ENCODE measurements at regions not wholly inside any gene's neighbourhood (a gene's known extent, or its start where the extent isn't known, plus 50 kb on each side); places are given as distances from the start of the nearest gene placed in this dataset.
A peak's percentile ranks its signal among the peaks of the same experiment; 100 is the strongest.

DNA sequence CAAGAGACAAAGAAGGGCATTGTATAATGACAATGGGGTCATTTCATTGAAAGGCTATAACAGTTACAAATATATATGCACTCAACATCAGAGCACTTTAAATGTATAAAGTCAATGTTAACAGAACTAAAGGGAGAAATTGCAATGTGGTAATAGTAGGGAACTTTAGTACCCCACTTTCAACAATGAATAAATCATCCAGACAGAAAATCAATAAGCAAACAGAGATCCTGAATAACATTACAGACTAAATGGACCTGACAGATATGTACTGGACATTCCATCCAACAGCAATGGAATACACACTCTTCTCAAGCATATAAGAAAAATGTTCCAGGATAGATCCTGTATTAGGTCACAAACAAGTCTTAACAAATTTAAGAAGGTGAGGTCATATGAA is 90.5 kb upstream of the ALKAL2 start (continued):
- TF ChIP-seq ISL2 (CRISPR knock-in tag; IDR thresholded peaks at IDR 0.05) (peak; percentile 90; the same call in 1 of the 2 replicates), SIN3A (IDR thresholded peaks at IDR 0.05; ENCODE audit: borderline replicate concordance, low read depth, low read length) (no peak), SRSF1 (optimal IDR thresholded peaks at IDR 0.05; ENCODE audit: low read depth, low read length) (no peak)

GRCh38 chr2:377414-377813 is 89.5 kb upstream of the ALKAL2 start:
- no TSS peak for BruUV-seq (replicated peaks)
- Histone ChIP-seq H3K27ac (ENCODE audit: extremely low read length, insufficient read depth, low read length) (no peak overlapping the region), H3K9me3 (ENCODE audit: low read length) (peaks cover 25% of the 10 kb centered on the region), H3K27me3 (ENCODE audit: control insufficient read depth in 1 of 2, insufficient read depth in 2 of 2, low read length in 2 of 2) (peaks cover 0 to 50% of the 10 kb centered on the region in 2 experiments; a peak in 3 of 5 replicates), H3K36me3 (replicated peaks in 1 of 2; ENCODE audit: control insufficient read depth in 1 of 2, insufficient read depth in 2 of 2, low read length in 2 of 2) (no peaks in the 10 kb centered on the region), H3K4me2 (ENCODE audit: low read depth, low read length) (no peak overlapping the region), H3K79me2 (ENCODE audit: insufficient read depth, low read length) (no peaks in the 10 kb centered on the region), H4K20me1 (ENCODE audit: insufficient read depth, low read length) (no peaks in the 10 kb centered on the region), H3K4me1 (ENCODE audit: insufficient read depth, low read length) (peaks cover 12% of the 10 kb centered on the region), H2AFZ (ENCODE audit: low read length) (no peak overlapping the region), H3K9ac (ENCODE audit: insufficient read depth, low read depth, low read length) (no peak overlapping the region), H3K4me3 (replicated peaks in 1 of 3; ENCODE audit: insufficient read depth in 1 of 3, low read depth in 2 of 3, low read length in 3 of 3) (no peak overlapping the region)
- ChIA-PET CTCF (ENCODE audit: low intra/inter-chr PET ratio, low total read pairs) (no interaction called here), POLR2A (no interaction called here)
- in situ Hi-C loops (cut with HindIII; ENCODE audit: extremely low pct_ligation_motif_present, low pct_unique_long_range_greater_than_20kb) = no loop called here
- ATAC-seq (no peak), FAIRE-seq (no peak), DNase-seq (ENCODE audit: low spot score) (no peak)
- TF ChIP-seq ZFP90 (CRISPR knock-in tag; IDR thresholded peaks at IDR 0.05; ENCODE audit: borderline replicate concordance) (no peak), ZNF160 (CRISPR knock-in tag; IDR thresholded peaks at IDR 0.05) (peak; percentile 99)
- 9% methylated on average over 2 of the region's 2 CpGs for WGBS (ENCODE audit: low lambda C conversion rate)
- intact Hi-C loops (cut with micrococcal nuclease; ENCODE audit: unreplicated experiment) = no loop called here

DNA sequence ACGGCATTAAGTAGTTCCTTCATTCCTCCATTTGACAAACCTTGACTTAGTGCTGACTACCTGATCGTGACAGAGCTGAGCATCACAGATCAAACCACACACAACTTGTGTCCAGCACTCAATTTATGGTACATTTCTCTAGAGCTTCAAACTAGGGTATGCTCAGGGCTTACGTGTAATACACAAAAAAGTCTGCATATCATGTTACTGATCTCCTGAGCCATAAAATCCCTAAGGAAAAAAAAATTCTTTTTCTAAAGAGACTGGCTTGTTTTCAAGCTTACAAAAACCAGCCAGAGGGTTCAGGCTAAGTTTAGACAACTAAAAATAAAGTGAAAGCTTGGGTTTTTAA is 88.0 kb upstream of the ALKAL2 start:
- Histone ChIP-seq H3K9ac (ENCODE audit: insufficient read depth, low read depth, low read length) (no peak overlapping the region), H2AFZ (ENCODE audit: low read length) (no peak overlapping the region), H3K9me3 (ENCODE audit: low read length) (peaks cover 26% of the 10 kb centered on the region), H4K20me1 (ENCODE audit: insufficient read depth, low read length) (no peaks in the 10 kb centered on the region), H3K4me2 (ENCODE audit: low read depth, low read length) (no peak overlapping the region), H3K27me3 (ENCODE audit: control insufficient read depth in 1 of 2, insufficient read depth in 2 of 2, low read length in 2 of 2) (peaks cover 0 to 38% of the 10 kb centered on the region in 2 experiments; a peak in 3 of 5 replicates), H3K36me3 (replicated peaks in 1 of 2; ENCODE audit: control insufficient read depth in 1 of 2, insufficient read depth in 2 of 2, low read length in 2 of 2) (no peaks in the 10 kb centered on the region), H3K27ac (ENCODE audit: extremely low read length, insufficient read depth, low read length) (no peak overlapping the region), H3K4me3 (replicated peaks in 1 of 3; ENCODE audit: insufficient read depth in 1 of 3, low read depth in 2 of 3, low read length in 3 of 3) (no peak overlapping the region), H3K4me1 (ENCODE audit: insufficient read depth, low read length) (peaks cover 12% of the 10 kb centered on the region), H3K79me2 (ENCODE audit: insufficient read depth, low read length) (no peaks in the 10 kb centered on the region)
- ATAC-seq = no peak
- WGBS (ENCODE audit: low lambda C conversion rate) = 15% methylated on average over 3 of the region's 3 CpGs
- CTCF ChIA-PET (ENCODE audit: low intra/inter-chr PET ratio, low total read pairs) = no interaction called here
- POLR2A ChIA-PET = no interaction called here
- BruUV-seq (replicated peaks) = no TSS peak
- DNase-seq (ENCODE audit: low spot score) = no peak
- intact Hi-C loops (cut with micrococcal nuclease; ENCODE audit: unreplicated experiment) = no loop called here
- FAIRE-seq = no peak
- in situ Hi-C loops (cut with HindIII; ENCODE audit: extremely low pct_ligation_motif_present, low pct_unique_long_range_greater_than_20kb) = no loop called here
- TF ChIP-seq AHDC1 (CRISPR knock-in tag; IDR thresholded peaks at IDR 0.05; ENCODE audit: borderline replicate concordance) (no peak), REXO4 (CRISPR knock-in tag; IDR thresholded peaks at IDR 0.05; ENCODE audit: borderline replicate concordance) (no peak), ZFP1 (CRISPR knock-in tag; IDR thresholded peaks at IDR 0.05) (no peak), MAX (IDR thresholded peaks at IDR 0.05) (no peak)
- TF ChIP-seq, protein P1, sequence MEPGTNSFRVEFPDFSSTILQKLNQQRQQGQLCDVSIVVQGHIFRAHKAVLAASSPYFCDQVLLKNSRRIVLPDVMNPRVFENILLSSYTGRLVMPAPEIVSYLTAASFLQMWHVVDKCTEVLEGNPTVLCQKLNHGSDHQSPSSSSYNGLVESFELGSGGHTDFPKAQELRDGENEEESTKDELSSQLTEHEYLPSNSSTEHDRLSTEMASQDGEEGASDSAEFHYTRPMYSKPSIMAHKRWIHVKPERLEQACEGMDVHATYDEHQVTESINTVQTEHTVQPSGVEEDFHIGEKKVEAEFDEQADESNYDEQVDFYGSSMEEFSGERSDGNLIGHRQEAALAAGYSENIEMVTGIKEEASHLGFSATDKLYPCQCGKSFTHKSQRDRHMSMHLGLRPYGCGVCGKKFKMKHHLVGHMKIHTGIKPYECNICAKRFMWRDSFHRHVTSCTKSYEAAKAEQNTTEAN (CRISPR knock-in tag; conservative IDR thresholded peaks at IDR 0.05) = no peak

All from HepG2 (cell line).